ENCODE measurements at regions not wholly inside any gene's neighbourhood (a gene's known extent, or its start where the extent isn't known, plus 50 kb on each side); places are given as distances from the start of the nearest gene placed in this dataset.

DNA sequence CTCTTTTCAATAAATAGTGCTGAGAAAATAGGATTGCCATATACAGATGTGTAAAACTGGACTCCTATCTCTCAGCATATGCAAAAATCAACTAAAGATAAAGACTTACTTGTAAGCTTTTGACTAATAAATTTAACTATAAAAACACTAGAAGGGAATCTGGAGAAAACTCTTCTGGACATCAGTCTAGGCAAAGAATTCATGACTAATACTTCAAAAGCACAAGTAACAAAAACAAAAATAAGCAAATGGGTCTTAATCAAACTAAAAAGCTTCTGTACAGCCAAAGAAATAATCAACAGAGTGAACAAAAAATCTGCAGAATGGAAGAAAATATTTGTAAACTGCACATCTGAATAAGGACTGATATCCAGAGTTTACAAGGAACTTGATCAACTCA, 1122.2 kb downstream of the TBL1XR1 start:
- DNase-seq (ENCODE audit: extremely low read depth, low read depth), result no peak
- TF ChIP-seq, protein P1, sequence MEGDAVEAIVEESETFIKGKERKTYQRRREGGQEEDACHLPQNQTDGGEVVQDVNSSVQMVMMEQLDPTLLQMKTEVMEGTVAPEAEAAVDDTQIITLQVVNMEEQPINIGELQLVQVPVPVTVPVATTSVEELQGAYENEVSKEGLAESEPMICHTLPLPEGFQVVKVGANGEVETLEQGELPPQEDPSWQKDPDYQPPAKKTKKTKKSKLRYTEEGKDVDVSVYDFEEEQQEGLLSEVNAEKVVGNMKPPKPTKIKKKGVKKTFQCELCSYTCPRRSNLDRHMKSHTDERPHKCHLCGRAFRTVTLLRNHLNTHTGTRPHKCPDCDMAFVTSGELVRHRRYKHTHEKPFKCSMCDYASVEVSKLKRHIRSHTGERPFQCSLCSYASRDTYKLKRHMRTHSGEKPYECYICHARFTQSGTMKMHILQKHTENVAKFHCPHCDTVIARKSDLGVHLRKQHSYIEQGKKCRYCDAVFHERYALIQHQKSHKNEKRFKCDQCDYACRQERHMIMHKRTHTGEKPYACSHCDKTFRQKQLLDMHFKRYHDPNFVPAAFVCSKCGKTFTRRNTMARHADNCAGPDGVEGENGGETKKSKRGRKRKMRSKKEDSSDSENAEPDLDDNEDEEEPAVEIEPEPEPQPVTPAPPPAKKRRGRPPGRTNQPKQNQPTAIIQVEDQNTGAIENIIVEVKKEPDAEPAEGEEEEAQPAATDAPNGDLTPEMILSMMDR (IDR thresholded peaks at IDR 0.05; ENCODE audit: low read depth, low read length), result no peak

DNA sequence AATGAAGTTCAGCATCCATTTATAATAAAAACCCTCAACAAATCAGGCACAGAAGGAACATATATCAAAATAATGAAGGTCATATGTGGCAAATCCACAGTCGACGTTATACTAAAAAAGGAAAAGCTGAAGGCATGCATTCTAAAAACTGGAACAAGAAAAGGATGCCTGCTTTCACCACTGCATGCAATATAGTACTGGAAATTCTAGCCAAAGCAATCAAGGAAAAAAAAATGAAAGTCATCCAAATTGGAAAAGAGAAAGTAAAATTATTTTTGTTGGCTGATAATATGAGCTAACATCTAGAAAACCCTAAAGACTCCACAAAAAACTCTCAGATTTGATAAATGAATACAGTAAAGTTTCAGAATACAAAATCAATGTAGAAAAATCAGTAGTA, 1123.2 kb downstream of the TBL1XR1 start:
- no peak for DNase-seq (ENCODE audit: extremely low read depth, low read depth)
- TF ChIP-seq, protein P1 (IDR thresholded peaks at IDR 0.05; ENCODE audit: low read depth, low read length), result no peak

DNA sequence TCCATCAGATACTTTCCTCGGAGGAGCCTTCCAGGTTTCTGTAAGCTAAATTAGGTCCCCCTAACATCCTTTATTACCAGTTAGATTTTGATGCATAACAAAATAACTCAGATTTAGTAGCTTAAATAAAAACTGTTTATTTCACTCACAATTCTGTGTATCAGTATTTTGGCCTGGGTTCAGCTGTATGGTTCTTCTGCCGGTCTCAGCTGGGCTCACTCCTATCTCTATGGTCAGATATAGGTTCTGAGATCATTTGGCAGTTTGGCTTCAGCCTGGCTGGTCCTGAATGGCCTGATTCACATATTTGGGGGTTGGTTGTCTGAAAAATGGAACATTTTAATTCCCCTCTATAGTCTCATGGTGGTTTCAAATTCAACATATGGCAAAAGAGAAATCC, 1125.3 kb downstream of the TBL1XR1 start:
- DNase-seq (ENCODE audit: extremely low read depth, low read depth), result no peak
- TF ChIP-seq, protein P1 (IDR thresholded peaks at IDR 0.05; ENCODE audit: low read depth, low read length), result no peak

DNA sequence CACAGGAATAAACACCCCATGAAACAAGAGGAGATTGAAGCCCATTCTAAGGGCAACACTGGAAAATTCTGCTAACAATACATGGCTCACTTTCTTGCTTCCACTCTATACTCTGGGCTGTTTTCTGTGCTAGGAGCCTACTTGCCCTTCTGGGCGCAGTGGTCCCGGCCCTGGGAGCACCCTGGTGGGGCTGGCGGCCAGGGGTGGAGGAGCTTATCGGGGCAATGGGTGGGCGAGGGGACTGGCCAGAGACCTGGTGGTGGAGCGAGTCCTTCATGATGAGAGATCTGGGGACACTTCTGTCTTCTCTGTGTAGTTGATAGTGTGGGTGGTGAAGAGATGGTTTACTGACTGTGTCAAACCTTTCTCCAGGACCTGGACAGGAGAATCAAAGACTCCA, 1128.5 kb downstream of the TBL1XR1 start:
- no peak for DNase-seq (ENCODE audit: extremely low read depth, low read depth)
- TF ChIP-seq, protein P1 (IDR thresholded peaks at IDR 0.05; ENCODE audit: low read depth, low read length), result no peak

DNA sequence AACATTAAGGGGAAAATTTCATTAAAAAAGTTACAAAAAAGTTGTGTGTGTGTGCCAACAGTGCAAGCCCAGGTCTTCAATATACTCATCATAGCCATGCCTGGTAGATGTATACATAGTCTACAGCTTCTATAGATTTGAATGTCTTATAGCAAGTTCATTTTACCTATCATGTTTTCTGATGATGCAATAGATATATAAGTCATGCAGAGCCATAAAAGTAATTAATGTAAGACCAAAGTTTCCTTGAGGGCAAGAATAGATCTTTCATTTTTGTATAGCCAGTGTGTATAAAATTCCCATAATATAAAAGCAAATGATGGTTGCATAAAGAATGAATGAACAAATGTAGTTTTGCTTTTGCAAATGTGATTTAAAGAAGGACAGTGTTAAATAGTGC, 1138.4 kb downstream of the TBL1XR1 start:
- TF ChIP-seq, protein P1 (IDR thresholded peaks at IDR 0.05; ENCODE audit: low read depth, low read length), result no peak
- no peak for DNase-seq (ENCODE audit: extremely low read depth, low read depth)

DNA sequence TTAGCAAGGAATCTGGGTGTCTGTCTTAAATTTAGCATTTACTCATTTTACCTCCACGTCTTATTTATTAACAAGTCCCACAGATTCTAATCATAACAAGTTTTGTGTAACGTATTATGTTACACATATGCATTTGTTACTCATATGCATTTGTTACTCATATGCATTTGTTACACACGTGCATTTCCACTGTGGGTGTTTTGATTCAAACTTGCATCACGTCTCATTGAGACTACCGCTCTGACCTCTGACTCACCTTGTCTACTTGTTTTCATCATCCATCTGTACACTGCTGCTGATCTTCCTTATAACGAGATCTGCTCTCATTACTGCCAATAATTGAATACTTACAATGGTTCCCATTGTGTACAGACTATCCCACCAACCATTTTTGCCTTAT, 1141.4 kb downstream of the TBL1XR1 start:
- TF ChIP-seq, protein P1 (IDR thresholded peaks at IDR 0.05; ENCODE audit: low read depth, low read length), result no peak
- no peak for DNase-seq (ENCODE audit: extremely low read depth, low read depth)

DNA sequence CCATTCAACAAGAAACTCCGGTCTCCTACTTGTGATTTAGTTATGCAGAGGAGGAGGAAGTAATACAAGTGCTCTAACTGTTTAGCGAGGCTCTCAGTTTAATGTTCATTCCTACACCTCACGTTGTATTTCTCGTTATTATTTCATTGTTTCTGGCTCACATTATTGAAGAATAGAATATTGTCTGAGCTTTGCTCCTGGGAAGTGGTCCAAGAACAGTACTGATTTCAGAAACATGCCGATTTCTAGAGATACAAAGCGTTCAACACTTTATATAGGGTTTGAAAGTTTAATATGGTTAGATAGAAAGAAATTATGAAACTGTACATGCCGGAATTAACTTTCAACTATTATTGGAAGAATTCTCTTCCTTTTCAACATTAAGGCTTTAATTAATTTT, 1145.5 kb downstream of the TBL1XR1 start:
- TF ChIP-seq, protein P1 (IDR thresholded peaks at IDR 0.05; ENCODE audit: low read depth, low read length), result no peak
- DNase-seq (ENCODE audit: extremely low read depth, low read depth), result no peak

Measured in AG09319 (cell line).